Stimulated activated CD8-positive, alpha-beta memory T cell treated with anti-CD3 and anti-CD28 coated beads, Interleukin-15, amount 100 ng/mL, for 48 hours (primary cell): ENCODE measurements at regions not wholly inside any gene's neighbourhood (a gene's known extent, or its start where the extent isn't known, plus 50 kb on each side); places are given as distances from the start of the nearest gene placed in this dataset.

ENCODE experiments used
- DNase-seq, 2 donors: peaks; one replicate each; pipeline ENCODE4 v3.0.0-alpha.2; 2020; ENCODE audit warnings: low read depth in 2 of 2

- DNase-seq = no peak
These were observed 176.6 kb upstream of the KITLG start for GRCh38 chr12:88756917-88757316.

DNA sequence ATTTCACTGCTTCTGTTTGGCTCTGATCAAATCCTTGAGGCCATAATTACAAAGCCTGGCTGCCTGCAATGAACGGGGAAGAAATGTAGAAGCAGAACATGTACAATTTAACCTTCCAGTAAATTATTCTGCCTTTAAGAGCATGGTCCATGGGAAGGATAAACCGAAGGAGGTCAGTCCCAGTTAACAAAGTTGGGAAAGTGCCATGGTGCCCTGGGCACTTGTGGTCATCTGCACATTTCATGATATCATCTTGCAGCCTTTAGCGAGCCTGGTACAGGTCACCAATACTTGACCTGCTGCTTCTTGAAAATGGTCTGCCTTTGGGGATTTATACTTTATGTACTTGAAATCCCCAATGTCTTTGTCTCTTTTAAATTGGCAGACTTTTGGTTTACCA, 175.9 kb upstream of the KITLG start:
- no peak for DNase-seq

DNA sequence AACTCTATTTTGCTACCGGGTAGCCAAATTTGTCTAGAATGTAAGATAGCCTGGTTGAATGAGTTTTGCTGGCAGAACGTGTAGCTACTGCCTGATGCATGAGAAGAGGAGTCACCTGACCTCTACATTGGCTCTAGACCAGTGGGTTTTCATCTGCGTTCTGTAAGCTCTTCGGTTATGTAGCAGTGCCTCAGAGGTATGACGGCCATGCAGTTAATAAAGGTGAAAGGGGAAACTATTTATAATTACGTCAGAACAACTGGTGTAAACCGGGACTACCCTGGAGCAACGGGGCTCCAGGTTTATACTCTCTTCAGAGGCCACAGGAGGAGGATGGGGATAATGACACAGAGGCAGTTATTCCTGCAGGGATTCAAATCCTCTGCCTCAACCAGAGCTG, 173.4 kb upstream of the KITLG start:
- no peak for DNase-seq

DNA sequence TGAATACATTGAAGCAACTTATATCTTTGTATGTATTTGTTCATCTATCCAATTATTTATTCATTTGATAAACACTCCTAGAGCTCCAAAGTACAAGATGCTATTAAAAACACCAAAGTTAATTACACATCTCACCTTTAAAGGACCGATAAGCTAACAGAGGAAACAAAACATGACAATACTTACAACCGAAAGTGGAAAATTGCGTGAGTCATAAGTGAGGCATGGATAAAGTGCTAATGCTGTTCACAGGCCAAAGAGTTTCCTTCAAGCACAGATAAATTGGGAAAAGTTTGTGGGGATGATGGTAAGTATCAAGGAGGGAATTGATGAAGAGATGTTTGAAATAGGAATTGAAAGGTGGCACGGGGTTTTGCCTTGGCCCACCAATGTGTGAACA, 172.8 kb upstream of the KITLG start:
- DNase-seq = no peak

DNA sequence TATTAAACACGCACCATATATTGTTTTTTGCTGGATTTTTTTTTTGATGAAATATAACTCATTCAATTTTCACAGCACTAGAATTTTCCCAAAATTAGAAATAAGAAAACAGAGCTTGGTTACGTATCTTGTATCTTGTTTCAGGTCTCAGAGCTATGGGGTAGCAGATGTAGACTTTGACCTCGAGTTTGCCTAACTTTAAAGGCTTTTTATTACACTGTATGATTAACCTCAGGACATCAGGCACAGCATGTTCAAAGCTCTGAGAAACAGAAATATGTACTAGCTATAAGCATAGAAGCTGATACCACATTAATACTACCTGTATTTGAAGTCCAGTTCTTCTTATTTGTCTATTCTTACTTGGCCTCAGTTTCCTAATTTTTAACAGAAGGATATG, 171.9 kb upstream of the KITLG start:
- no peak for DNase-seq

GRCh38 chr12:88750867-88751543, 170.7 kb upstream of the KITLG start:
- DNase-seq = no peak

- DNase-seq = no peak
These were observed 166.1 kb upstream of the KITLG start for GRCh38 chr12:88746386-88746785.

- no peak for DNase-seq
These were observed 163.8 kb upstream of the KITLG start for GRCh38 chr12:88743946-88744685.

GRCh38 chr12:88737838-88738472, 157.7 kb upstream of the KITLG start:
- DNase-seq = no peak

- no peak for DNase-seq
These were observed 155.8 kb upstream of the KITLG start for GRCh38 chr12:88736031-88736430.

DNA sequence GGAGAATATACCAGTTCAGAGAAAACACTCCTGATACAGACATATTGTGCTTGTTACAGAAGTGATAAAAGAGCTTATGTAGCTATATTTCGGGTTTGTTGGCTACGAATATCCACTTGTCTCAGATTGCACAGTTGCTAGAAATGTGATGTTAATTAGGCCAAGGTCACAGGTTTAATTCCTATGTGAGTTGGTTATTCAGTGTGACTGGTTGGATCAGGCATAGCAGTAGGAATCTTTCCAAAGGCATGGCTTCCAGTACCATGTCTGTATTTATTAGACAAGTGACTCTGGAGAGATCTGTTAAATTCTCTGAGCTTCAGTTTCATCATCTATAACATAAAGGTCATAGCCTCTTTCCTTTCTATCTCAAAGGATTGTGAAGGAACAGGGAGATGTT, 152.7 kb upstream of the KITLG start:
- no peak for DNase-seq

DNA sequence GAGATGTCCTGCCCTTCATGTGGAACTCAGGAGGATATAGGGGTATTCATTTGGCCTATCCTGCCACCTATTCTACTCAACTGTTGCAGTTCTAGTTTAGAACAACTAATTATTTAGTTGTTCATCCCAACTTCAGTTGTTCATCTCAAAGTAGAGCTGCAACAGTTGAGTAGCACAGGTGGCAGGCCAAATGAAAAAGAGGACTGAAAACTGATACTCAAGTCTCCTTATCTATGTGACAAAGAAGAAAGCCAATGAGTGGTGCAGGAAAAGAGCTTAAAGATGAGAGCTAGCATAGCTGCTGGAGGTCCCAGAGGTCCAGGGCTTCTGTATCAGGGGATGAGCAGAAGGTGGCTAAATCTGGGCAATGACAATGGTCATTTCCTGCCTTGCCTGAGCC, 148.9 kb upstream of the KITLG start:
- DNase-seq = no peak

- DNase-seq = no peak
These were observed 146.8 kb upstream of the KITLG start for GRCh38 chr12:88726806-88727720.

DNA sequence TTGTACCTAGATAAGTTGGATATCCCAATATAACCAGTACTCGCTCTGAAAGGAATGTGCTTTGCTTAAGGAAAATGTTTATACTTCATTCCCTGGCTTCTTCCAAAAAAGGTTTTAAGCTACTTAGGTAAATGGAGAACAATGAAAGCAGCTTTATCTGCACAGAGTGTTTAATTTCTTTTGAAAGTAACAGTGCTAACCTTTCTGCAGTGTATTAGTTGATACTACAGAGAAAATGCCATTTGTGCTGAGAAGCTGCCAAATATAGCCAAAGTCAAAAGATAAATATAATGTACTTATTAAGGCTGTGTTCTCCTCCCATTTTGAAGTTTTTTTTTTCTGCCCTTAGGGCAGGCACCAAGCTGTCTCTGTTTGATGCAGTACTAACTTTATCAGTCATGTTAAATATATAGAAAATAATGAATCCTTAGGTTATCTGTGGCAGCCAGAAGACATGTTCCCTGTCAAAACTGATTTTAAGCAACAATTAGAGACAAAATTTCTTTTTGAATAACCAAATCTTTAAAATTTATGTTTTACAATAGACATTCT, 145.4 kb upstream of the KITLG start:
- no peak for DNase-seq

- DNase-seq = no peak
These were observed 142.9 kb upstream of the KITLG start for GRCh38 chr12:88723219-88723618.

GRCh38 chr12:88720785-88721650, 140.7 kb upstream of the KITLG start:
- no peak for DNase-seq

GRCh38 chr12:88720231-88720630, 140.0 kb upstream of the KITLG start:
- no peak for DNase-seq

DNA sequence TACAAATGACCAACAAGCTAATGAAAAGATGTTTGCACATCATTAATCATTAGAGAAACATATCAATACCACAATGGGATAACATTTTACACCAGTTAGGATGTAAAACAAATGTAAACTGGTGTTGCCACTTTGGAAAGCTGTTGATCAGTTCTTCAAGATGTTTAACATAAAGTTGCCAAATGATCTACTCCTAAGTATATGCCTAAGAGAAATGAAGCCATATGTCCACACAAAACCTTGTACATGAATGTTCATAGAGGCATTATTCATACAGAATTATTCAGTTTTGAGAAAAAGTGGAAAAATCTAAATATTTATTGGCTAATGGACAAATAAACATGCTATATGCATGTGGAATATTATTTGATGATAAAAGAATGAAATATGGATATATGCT, 136.9 kb upstream of the KITLG start:
- no peak for DNase-seq

GRCh38 chr12:88716240-88716639, 136.0 kb upstream of the KITLG start:
- no peak for DNase-seq

DNA sequence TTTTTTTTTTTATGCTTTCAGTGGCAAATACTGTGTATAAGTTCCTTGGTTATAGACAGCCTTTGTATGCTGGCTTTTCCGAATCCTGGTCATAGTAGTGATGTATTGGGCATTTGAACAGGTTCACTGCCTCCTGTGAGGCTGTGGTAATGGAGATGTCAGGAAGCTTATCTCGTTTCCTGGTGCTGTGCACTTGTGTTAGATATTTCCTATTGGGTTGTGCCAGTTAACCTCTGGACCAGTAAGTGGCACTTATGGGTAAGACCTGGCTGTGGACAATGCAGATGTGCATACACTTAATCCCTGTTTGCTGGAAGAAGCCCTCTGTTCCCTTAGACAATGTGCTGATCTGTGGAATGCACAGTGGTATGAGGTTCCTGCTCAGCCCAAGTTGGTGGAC, 135.4 kb upstream of the KITLG start:
- no peak for DNase-seq
